ENCODE measurements at regions not wholly inside any gene's neighbourhood (a gene's known extent, or its start where the extent isn't known, plus 50 kb on each side); places are given as distances from the start of the nearest gene placed in this dataset.

GRCh38 chr11:39807904-39808303, 1651.5 kb downstream of the LRRC4C start:
- TF ChIP-seq POLR2A (IDR thresholded peaks at IDR 0.05) (no peak), CTCF (IDR thresholded peaks at IDR 0.05) (no peak)

Data from thyroid gland (tissue), 4 donors.